ENCODE measurements at regions not wholly inside any gene's neighbourhood (a gene's known extent, or its start where the extent isn't known, plus 50 kb on each side); places are given as distances from the start of the nearest gene placed in this dataset.
"Not testable (repeated sequence)": the region's sequence is repeated elsewhere in the genome, so short reads cannot be mapped to it uniquely, and the experiment has no call there.

GRCh38 chr19:27889156-27889555 is 1323.8 kb downstream of the UQCRFS1 start:
- DNase-seq (ENCODE audit: low spot score), result no peak

DNA sequence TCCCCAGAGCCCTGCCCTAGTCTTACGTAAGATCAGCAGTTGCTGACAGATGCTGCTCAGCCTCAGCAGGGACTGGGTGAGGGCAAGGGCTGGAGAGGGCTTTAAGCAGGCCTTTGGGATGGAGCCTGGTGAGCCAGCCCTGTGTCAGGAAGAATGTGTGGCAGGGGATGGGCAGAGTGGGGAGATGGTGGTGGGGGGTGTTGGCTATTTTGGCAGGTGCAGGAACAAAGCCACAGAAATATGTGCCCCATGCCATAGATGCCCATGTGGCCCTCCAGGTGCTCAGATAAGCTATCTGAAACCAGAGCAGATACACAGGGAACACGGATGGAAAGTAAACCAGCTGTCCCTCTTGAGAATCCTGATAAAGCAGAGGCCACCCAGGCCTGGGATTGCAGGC is 1325.0 kb downstream of the UQCRFS1 start:
- DNase-seq (ENCODE audit: low spot score), result no peak

GRCh38 chr19:27885359-27885758 is 1327.6 kb downstream of the UQCRFS1 start:
- DNase-seq (ENCODE audit: low spot score), result no peak

- no peak for DNase-seq (ENCODE audit: low spot score)
Observed at GRCh38 chr19:27884376-27884775, 1328.6 kb downstream of the UQCRFS1 start.

- DNase-seq (ENCODE audit: low spot score), result no peak
Observed at GRCh38 chr19:27881213-27881612, 1331.7 kb downstream of the UQCRFS1 start.

DNA sequence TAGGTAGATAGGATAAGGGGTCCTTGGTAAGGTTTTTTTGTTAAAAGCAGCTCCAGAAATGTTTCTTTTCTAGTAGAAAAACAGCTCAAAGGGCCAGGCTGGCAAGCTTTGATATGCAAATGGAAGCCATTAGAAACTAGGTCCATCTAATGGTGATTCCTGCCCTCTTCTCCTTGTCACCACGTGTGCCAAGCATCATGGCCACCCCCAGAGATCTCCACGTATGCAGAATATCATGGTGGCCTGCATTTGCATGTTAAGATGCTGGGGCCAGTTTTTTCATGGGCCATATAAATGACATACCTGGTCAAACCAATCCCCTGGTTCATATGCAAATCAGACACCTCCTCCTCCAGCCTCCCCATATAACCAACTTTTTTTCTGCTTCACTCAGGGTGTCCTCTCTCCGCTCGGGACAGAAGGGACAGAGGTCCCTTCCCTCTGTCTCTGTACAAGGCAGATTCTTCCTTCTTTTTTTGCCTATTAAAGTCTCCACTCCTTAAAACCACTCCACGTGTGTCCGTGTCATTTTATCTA is 1335.9 kb downstream of the UQCRFS1 start:
- DNase-seq (ENCODE audit: low spot score), result no peak

DNA sequence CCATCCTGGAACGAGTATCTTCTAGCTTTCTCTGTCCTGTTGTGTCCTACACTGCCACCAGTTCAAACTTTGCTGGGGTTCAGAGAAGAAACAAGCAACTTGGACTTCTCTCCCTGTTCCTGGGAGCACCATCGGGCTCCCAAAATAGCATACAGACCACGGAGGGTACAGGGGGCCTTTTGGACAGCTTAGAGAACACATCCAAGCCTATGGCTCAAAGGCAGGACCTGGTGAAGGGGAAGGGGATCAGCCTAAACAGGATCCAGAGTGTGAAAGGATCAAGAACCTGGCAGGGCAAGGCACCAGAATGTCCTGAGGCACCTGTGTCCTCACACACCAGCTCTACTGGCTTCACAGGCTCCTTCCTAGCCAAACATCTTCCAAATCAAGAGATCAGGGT is 1336.5 kb downstream of the UQCRFS1 start:
- DNase-seq (ENCODE audit: low spot score), result no peak

- no peak for DNase-seq (ENCODE audit: low spot score)
Observed at GRCh38 chr19:27872370-27872769, 1340.6 kb downstream of the UQCRFS1 start.

DNA sequence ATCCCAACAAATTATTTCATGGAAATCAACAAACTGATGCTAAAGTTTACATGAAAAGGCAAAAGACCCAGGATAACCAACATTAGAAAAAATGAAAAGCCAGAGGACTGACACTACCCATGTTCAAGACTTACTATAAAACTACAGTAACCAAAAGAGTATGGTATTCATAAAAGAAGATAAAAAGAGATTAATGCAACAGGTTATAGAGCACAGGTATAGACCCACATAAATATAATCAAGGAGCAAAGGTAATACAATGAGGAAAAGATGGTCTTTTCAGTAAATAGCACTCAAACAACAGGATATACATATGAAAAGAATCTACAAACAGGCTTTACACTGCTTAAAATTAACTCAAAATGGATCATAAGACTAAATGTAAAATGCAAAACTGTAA is 1342.7 kb downstream of the UQCRFS1 start:
- DNase-seq (ENCODE audit: low spot score), result no peak

- no peak for DNase-seq (ENCODE audit: low spot score)
Observed at GRCh38 chr19:27868007-27868406, 1344.9 kb downstream of the UQCRFS1 start.

DNA sequence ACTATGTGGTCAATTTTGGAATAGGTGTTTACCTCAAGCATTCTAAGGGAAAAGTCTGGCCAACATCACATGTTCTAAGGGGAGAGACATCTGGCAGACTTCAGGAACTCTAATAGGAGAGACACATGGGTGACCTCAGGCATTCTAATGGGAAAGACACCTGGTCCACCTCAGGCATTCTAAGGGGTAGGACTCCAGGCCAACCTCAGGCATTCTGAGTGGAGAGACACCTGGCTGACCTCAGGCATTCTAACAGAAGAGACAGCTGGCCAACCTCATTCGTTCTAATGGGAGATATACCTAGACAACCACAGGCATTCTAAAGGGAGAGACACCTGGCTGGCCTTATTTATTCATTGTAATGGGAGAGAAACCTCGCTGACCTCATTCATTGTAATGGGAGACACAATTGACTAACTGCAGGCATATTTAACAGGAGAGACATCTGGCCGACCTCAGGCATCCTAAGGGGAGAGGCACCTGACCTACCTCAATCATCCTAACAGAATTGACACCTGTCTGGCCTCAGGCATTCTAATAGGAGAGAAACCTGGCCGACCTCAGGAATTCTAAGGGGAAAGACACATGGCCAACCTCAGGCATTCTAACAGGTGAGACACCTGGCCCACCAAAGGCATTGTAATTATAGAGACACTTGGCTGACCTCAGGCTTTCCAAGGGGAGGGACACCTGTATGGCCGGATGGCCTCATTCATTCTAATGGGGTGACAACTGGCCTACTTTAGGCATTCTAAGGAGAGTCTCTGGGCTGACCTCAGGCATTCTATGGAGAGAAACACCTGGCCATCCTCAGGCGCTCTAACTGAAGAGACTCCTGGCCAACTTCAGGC is 1346.8 kb downstream of the UQCRFS1 start:
- no peak for DNase-seq (ENCODE audit: low spot score)

- no peak for DNase-seq (ENCODE audit: low spot score)
Observed at GRCh38 chr19:27861411-27861975, 1351.5 kb downstream of the UQCRFS1 start.

DNA sequence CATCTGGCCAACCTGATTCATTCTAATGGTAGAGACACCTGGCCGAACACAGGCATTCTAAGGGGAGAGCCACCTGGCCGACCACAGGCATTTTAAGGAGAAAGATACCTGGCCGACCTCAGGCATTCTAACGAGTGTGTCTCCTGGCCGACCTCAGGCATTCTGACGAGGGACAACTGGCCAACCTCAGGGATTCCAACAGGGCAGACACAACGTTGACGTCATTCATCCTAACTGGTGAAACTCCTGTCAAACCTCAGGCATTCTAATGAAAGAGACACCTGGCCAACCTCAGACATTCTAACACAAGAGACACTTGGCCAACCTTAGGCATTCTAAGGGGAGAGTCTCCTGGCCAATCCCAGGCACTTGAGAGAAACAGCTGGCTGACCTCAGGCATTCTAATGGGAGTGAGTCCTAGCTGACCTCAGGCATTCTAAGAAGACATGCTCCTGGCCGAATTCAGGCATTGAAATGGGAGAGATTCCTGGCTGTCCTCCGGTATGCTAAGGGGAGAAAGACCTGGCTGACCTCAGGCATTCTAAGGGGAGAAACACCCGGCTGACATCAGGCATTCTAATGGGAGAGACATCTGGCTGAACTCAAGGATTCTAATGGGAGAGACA is 1352.5 kb downstream of the UQCRFS1 start:
- no peak for DNase-seq (ENCODE audit: low spot score)

- no peak for DNase-seq (ENCODE audit: low spot score)
Observed at GRCh38 chr19:27859689-27860088, 1353.3 kb downstream of the UQCRFS1 start.

- no peak for DNase-seq (ENCODE audit: low spot score)
Observed at GRCh38 chr19:27858981-27859581, 1353.9 kb downstream of the UQCRFS1 start.

DNA sequence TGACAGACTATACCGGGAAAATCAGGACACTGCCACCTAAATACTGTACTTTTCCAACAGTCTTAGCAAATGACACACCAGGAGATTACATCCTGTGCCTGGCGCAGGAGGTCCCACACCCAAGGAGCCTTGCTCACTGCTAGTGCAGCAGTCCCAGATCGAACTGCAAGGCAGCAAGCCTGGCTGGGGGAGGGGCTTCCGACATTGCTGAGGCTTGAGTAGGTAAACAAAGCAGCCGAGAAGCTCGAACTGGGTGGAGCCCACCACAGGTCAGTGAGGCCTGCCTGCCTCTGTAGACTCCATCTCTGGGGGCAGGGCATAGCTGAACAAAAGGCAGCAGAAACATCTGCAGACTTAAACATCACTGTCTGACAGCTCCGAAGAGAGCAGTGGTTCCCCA is 1360.0 kb downstream of the UQCRFS1 start:
- not testable (repeated sequence) for DNase-seq (ENCODE audit: low spot score)

DNA sequence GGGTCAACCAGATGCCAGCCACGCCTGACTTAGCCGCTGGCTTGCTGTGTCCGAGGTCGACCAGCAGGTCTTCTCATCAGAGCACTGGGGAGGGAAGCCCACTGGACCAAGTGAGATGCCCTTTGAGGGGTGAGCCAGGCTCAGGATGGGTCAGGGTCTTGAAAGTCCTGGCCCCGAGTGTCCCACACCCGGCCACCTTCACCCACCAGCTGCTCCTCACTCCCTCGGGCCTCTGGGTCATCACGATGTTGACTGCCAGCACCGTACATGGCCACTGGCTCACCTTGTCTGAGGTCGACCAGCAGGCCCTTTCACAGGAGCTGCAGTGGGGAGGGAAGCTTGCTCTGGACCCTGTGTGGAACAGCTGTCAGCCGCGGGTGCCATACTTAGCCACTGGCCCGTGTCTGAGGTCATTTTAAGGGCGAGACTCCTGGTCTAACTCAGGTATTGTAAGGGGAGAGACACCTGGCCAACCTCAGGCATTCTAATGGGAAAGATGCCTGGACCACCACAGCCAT is 1361.3 kb downstream of the UQCRFS1 start:
- no peak for DNase-seq (ENCODE audit: low spot score)

DNA sequence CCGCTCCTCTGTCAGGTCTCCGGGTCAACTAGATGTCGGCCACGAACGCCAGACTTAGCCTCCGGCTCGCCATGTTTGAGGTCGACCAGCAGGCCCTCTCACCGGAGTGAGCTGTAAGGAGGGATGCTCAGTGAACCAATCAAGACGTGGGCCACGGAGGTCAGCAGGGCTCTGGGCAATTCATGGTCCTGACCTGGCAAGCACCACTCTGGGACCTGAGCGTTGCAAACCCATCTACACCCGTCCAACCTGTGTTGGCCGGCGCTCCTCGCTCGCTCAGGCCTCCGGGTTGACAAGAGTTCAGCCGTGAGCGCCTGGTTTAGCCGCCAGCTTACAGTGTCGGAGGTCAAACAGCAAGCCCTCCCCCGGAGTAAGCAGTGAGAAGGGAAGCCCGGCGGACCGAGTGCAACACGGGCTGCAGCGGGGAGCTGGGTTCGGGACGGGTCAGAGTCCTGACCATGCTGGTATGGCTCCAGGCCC is 1361.9 kb downstream of the UQCRFS1 start:
- DNase-seq (ENCODE audit: low spot score), result no peak

- DNase-seq (ENCODE audit: low spot score), result no peak
Observed at GRCh38 chr19:27846944-27847343, 1366.0 kb downstream of the UQCRFS1 start.

GRCh38 chr19:27844261-27844660 is 1368.7 kb downstream of the UQCRFS1 start:
- no peak for DNase-seq (ENCODE audit: low spot score)

GRCh38 chr19:27843861-27844260 is 1369.1 kb downstream of the UQCRFS1 start:
- no peak for DNase-seq (ENCODE audit: low spot score)

- no peak for DNase-seq (ENCODE audit: low spot score)
Observed at GRCh38 chr19:27833031-27833430, 1379.9 kb downstream of the UQCRFS1 start.
